AG04450 (cell line): ENCODE measurements at regions not wholly inside any gene's neighbourhood (a gene's known extent, or its start where the extent isn't known, plus 50 kb on each side); places are given as distances from the start of the nearest gene placed in this dataset.

Source experiments
- CTCF ChIA-PET: fragments of 300-600, 350-600 bp; formaldehyde crosslinking; extraction: SDS; loops from one replicate; lab custom pipeline; 2022; ENCODE audit warnings: antibody characterized with exemption, inconsistent platforms; lab: Charles Lee
- POLR2A ChIA-PET: fragments of 350-600 bp; formaldehyde crosslinking; extraction: SDS; loops from one replicate; lab custom pipeline; 2021; ENCODE audit warnings: antibody characterized with exemption, inconsistent platforms; lab: Yijun Ruan, JAX
- DNase-seq: peaks from one replicate; pipeline ENCODE4 v3.0.0-alpha.2; 2011; ENCODE audit warnings: low read depth, low spot score
- H3K27ac ChIP-seq: one replicate; pipeline ENCODE4 v1.5.1; 2012; ENCODE audit warnings: low read depth, low read length, control low read depth
- H3K27me3 ChIP-seq: one replicate; pipeline ENCODE4 v1.6.0; 2012; ENCODE audit warnings: low read length; ENCODE audit not compliant: control insufficient read depth, insufficient read depth
- H3K4me3 ChIP-seq: 2 replicates; pipeline ENCODE4 v1.5.1; 2011; ENCODE audit warnings: mild to moderate bottlenecking, low read depth, low read length, control low read depth
- H3K9me3 ChIP-seq: 2 replicates; pipeline ENCODE4 v1.5.1; 2012; ENCODE audit warnings: low read length; ENCODE audit not compliant: control insufficient read depth, insufficient read depth
- TF ChIP-seq, protein P1 (sequence below): IDR thresholded peaks from 2 replicates; pipeline ENCODE4 v1.5.1; 2011; ENCODE audit warnings: low read depth, low read length, control low read depth, inconsistent platforms

DNA sequence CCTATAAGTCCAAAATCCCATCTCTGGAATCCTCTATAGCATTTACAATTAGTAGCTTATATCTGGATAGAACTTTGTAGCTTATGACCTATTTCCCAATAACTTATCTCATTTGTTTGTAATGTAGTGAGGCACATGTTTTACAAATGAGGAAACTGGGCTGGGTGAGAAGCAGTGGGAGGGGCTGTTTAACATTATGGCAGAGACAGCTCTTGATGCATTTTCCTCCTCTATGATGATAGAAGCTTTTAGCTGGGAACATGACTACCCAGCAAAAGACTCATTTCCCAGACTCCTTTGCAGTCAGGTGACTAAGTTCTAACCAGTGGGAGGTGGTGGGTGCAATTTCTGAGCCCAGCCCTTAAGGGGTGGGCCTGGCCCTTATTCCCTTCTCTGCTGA lies 179.7 kb downstream of the TTC8 start:
- DNase-seq: peak; percentile 34

DNA sequence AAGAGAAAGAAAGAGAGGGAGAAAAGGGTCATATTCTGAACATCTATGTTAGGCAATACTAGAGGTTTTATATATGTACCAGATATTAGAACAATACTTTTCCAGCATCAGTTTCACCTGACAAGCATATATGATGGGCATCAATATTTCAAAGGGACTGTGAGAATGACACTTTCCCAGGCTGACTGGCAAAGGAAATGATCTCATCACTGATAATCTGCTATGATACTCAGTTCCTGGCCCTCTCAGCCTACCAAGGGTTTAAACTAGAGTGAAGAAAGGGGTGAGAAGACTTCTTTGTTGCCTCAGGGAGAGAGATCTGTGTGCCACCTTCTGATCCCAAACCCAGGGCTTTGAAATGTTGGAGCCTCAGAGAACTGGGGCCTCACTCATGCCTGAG lies 183.5 kb downstream of the TTC8 start:
- Histone ChIP-seq H3K4me3 (no peak overlapping the region), H3K27ac (no peak overlapping the region), H3K9me3 (0 out of 2 replicates have a peak, but pooled peaks cover 2% of the 10 kb centered on the region), H3K27me3 (no peaks in the 10 kb centered on the region)
- CTCF ChIA-PET: no interaction called here
- DNase-seq: no peak
- TF ChIP-seq, protein P1, sequence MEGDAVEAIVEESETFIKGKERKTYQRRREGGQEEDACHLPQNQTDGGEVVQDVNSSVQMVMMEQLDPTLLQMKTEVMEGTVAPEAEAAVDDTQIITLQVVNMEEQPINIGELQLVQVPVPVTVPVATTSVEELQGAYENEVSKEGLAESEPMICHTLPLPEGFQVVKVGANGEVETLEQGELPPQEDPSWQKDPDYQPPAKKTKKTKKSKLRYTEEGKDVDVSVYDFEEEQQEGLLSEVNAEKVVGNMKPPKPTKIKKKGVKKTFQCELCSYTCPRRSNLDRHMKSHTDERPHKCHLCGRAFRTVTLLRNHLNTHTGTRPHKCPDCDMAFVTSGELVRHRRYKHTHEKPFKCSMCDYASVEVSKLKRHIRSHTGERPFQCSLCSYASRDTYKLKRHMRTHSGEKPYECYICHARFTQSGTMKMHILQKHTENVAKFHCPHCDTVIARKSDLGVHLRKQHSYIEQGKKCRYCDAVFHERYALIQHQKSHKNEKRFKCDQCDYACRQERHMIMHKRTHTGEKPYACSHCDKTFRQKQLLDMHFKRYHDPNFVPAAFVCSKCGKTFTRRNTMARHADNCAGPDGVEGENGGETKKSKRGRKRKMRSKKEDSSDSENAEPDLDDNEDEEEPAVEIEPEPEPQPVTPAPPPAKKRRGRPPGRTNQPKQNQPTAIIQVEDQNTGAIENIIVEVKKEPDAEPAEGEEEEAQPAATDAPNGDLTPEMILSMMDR: no peak
- POLR2A ChIA-PET: no interaction called here

More for the DNA sequence above, 179.7 kb downstream of the TTC8 start:
- ChIA-PET POLR2A (interaction anchor here (0.6 to 0.7 kb wide), 2 partner anchors 8 to 1349 kb away, joined by 3 read pairs; no protein-coding TSS in a partner anchor), CTCF (interaction anchor here (0.6 to 1.5 kb wide), 4 partner anchors 10 to 969 kb away, joined by 3 to 5 read pairs (median 4); no protein-coding TSS in a partner anchor)
- TF ChIP-seq, protein P1: no peak
- no peaks in the 10 kb centered on the region for H3K27me3 ChIP-seq
- H3K27ac ChIP-seq: no peak overlapping the region
- peaks cover 5% of the 10 kb centered on the region; the same call in 1 of the 2 replicates for H3K9me3 ChIP-seq
- H3K4me3 ChIP-seq: no peak overlapping the region

DNA sequence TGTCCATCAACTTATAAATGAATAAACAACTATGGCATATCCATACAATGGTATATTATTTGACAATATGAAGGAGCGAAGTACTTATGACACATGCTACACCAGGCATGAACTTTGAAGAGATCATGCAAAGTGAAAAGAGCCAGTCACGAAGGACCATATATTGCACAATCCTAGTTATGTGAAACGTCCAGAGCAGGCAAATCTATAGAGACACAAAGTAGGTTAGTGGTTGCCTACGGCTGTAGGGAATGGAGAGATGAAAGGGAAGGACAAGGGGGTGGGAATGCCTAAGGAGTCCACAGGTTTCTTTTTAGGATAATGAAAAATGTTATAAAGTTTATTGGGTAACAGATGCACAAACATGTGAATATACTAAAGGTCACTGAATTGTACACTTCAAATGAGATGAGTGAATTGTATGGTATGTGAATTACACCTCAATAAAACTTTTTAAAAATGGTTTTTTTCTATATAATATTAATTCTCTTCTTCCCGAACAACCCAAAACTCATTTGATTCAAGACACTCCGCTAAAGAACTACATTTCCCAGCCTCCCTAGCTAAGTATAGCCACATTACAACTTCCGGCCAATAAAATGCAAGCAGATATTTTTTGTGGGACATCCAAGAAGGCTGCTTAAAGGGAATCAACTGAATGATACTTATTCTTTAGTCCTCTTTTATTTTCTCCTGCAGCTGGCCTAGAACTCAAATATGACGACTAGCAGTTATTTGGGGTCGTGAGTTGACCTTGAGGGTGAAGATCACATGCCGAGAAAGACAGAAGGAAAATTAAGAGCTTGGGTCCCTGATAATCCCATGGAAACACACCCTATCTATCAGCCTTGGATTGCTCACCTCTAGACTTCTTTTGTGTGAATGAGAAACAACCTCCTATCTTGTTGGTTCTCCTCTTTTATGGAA lies 187.2 kb downstream of the TTC8 start:
- H3K4me3 ChIP-seq: no peak overlapping the region
- TF ChIP-seq, protein P1: no peak

DNA sequence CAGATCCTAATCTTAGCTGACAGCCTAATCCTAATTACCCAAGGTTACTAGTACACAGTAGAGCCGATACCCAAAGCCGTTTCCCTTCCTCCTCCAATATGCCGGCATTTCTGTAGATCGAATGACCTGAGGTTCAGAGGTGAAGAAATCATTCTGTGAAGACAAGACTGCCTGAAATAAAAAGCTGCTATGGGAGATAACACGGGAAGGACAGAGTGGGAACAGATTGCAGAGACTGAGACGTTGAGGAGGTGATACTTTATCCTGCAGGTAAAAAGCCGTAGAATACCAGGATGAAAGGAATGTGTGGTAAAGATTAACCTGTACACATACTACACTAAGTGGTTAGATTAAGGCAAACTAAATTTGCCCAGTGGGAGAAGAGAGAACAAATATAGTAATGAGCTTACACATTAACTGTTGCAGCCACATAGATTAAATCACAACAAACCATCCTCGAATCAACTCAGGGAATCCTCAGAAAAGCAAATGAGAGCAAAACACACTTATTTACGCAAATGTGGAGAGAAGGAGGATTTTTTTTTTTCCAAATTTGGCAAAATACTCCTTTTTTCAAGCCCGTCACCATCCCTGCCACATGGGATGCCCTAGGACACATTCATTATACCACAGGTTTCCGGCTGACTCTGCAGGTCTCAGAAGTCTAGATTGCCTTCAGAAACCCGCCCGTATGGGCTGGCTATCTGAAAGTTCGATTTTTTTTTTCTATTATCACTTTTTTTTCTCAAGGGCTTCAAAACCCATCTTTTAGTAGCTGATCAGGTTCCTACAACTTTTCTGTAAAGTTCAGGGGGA lies 188.0 kb downstream of the TTC8 start:
- POLR2A ChIA-PET: no interaction called here

More for the DNA sequence above, 187.2 kb downstream of the TTC8 start:
- no peak overlapping the region for H3K27ac ChIP-seq
- no peak for DNase-seq
- H3K9me3 ChIP-seq: no peaks in the 10 kb centered on the region
- ChIA-PET CTCF (interaction anchor here (1.2 kb wide), 1 partner anchor 15 kb away, joined by 4 read pairs; no protein-coding TSS in a partner anchor), POLR2A (no interaction called here)
- no peaks in the 10 kb centered on the region for H3K27me3 ChIP-seq

More for the DNA sequence above, 188.0 kb downstream of the TTC8 start:
- no peaks in the 10 kb centered on the region for H3K27me3 ChIP-seq
- H3K27ac ChIP-seq: no peak overlapping the region
- DNase-seq: no peak
- CTCF ChIA-PET: interaction anchor here (1.2 to 2.0 kb wide), 2 partner anchors 14 to 345 kb away, joined by 4 to 12 read pairs; no protein-coding TSS in a partner anchor
- no peak overlapping the region for H3K4me3 ChIP-seq
- TF ChIP-seq, protein P1: no peak
- no peaks in the 10 kb centered on the region for H3K9me3 ChIP-seq
